Activated CD4-positive, CD25-positive, alpha-beta regulatory T cell treated with anti-CD3 and anti-CD28 coated beads, Interleukin-2, amount 50 U/mL, for 16 hours (primary cell): ENCODE measurements at regions not wholly inside any gene's neighbourhood (a gene's known extent, or its start where the extent isn't known, plus 50 kb on each side); places are given as distances from the start of the nearest gene placed in this dataset.
"Not testable (repeated sequence)": the region's sequence is repeated elsewhere in the genome, so short reads cannot be mapped to it uniquely, and the experiment has no call there.

ENCODE experiments used
- DNase-seq: peaks from one replicate; pipeline ENCODE4 v3.0.0-alpha.2; 2020; ENCODE audit warnings: low read depth, low spot score

- DNase-seq, result no peak
Observed at GRCh38 chr7:106749165-106749564, 88.2 kb upstream of the CCDC71L start.

- DNase-seq, result no peak
Observed at GRCh38 chr7:106750773-106751172, 89.8 kb upstream of the CCDC71L start.

- DNase-seq, result no peak
Observed at GRCh38 chr7:106752367-106752766, 91.4 kb upstream of the CCDC71L start.

- not testable (repeated sequence) for DNase-seq
Observed at GRCh38 chr7:106755024-106755423, 94.1 kb upstream of the CCDC71L start.

- DNase-seq, result no peak
Observed at GRCh38 chr7:106755641-106756040, 94.7 kb upstream of the CCDC71L start.

GRCh38 chr7:106756071-106756470, 95.1 kb upstream of the CCDC71L start:
- no peak for DNase-seq

- DNase-seq, result no peak
Observed at GRCh38 chr7:106756884-106757283, 95.9 kb upstream of the CCDC71L start.

- no peak for DNase-seq
Observed at GRCh38 chr7:106757846-106758245, 96.9 kb upstream of the CCDC71L start.

GRCh38 chr7:106762845-106763244, 101.9 kb upstream of the CCDC71L start:
- DNase-seq, result not testable (repeated sequence)

GRCh38 chr7:106763717-106764116, 101.4 kb upstream of the PIK3CG start:
- no peak for DNase-seq

GRCh38 chr7:106765727-106766355, 99.2 kb upstream of the PIK3CG start:
- DNase-seq, result no peak

- DNase-seq, result no peak
Observed at GRCh38 chr7:106766551-106766950, 98.5 kb upstream of the PIK3CG start.

- DNase-seq, result no peak
Observed at GRCh38 chr7:106767078-106767477, 98.0 kb upstream of the PIK3CG start.

- DNase-seq, result no peak
Observed at GRCh38 chr7:106767498-106768323, 97.4 kb upstream of the PIK3CG start.

GRCh38 chr7:106768324-106768751, 96.7 kb upstream of the PIK3CG start:
- no peak for DNase-seq

- no peak for DNase-seq
Observed at GRCh38 chr7:106770191-106770590, 94.9 kb upstream of the PIK3CG start.

GRCh38 chr7:106772655-106773108, 92.4 kb upstream of the PIK3CG start:
- DNase-seq, result no peak

GRCh38 chr7:106773228-106773627, 91.9 kb upstream of the PIK3CG start:
- DNase-seq, result no peak

GRCh38 chr7:106773721-106774120, 91.4 kb upstream of the PIK3CG start:
- DNase-seq, result no peak

GRCh38 chr7:106774213-106774767, 90.8 kb upstream of the PIK3CG start:
- no peak for DNase-seq

- DNase-seq, result no peak
Observed at GRCh38 chr7:106774768-106775551, 90.1 kb upstream of the PIK3CG start.

GRCh38 chr7:106775552-106775936, 89.5 kb upstream of the PIK3CG start:
- DNase-seq, result no peak
